Muscle of leg (tissue), 3 donors: ENCODE measurements at regions not wholly inside any gene's neighbourhood (a gene's known extent, or its start where the extent isn't known, plus 50 kb on each side); places are given as distances from the start of the nearest gene placed in this dataset.
"Not testable (repeated sequence)": the region's sequence is repeated elsewhere in the genome, so short reads cannot be mapped to it uniquely, and the experiment has no call there.

Experiments used
- DNase-seq: peaks from one replicate; pipeline ENCODE4 v3.0.0; 2013
- H3K27ac ChIP-seq: one replicate; pipeline ENCODE4 v1.5.1; 2013; ENCODE audit warnings: mild to moderate bottlenecking, low read length, control low read depth
- H3K27me3 ChIP-seq: one replicate; pipeline ENCODE4 v1.6.1; 2013; ENCODE audit warnings: low read length; ENCODE audit not compliant: control insufficient read depth, insufficient read depth
- H3K36me3 ChIP-seq: one replicate; pipeline ENCODE4 v1.6.1; 2013; ENCODE audit warnings: low read length; ENCODE audit not compliant: control insufficient read depth, insufficient read depth
- H3K4me1 ChIP-seq: one replicate; pipeline ENCODE4 v1.6.1; 2013; ENCODE audit warnings: low read length; ENCODE audit not compliant: control insufficient read depth, insufficient read depth
- H3K4me3 ChIP-seq: one replicate; pipeline ENCODE4 v1.5.1; 2013; ENCODE audit warnings: low read length, control low read depth
- H3K9me3 ChIP-seq: replicated peaks from 2 replicates; pipeline ENCODE4 v1.6.1; 2013; ENCODE audit warnings: low read depth, low read length; ENCODE audit not compliant: control insufficient read depth
- WGBS: methylation state at CpG from one replicate; pipeline ENCODE4 v1.1.5; 2013; ENCODE audit warnings: missing lambda C conversion rate; ENCODE audit not compliant: insufficient coverage; 5-methylcytosine and 5-hydroxymethylcytosine counted together

DNA sequence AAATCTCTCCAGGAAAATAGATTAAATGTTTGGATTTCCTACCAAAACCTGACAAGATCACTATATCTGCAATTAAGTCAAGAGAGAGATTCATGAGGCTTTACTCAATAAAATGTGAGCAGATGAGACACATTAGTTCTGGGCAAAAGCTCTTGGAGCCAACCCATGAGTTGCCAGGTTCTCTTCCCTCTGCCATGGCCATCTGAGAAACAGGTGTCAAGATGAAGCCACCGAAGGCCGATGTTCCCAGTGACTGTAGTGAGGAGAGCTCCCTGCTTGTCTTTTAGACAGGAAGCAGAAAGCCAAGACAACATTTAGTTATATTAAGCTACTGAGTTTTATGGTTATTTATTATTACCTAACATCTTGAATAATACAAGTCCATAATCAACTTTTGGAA lies 1068.7 kb downstream of the STPG2 start:
- H3K36me3 ChIP-seq: no peaks in the 10 kb centered on the region
- no peaks in the 10 kb centered on the region for H3K27me3 ChIP-seq
- no peaks in the 10 kb centered on the region for H3K9me3 ChIP-seq
- H3K4me3 ChIP-seq: no peak overlapping the region
- WGBS: no CpG with 5 or more reads among the region's 2 CpGs
- no peak for DNase-seq
- H3K4me1 ChIP-seq: no peaks in the 10 kb centered on the region
- no peak overlapping the region for H3K27ac ChIP-seq

DNA sequence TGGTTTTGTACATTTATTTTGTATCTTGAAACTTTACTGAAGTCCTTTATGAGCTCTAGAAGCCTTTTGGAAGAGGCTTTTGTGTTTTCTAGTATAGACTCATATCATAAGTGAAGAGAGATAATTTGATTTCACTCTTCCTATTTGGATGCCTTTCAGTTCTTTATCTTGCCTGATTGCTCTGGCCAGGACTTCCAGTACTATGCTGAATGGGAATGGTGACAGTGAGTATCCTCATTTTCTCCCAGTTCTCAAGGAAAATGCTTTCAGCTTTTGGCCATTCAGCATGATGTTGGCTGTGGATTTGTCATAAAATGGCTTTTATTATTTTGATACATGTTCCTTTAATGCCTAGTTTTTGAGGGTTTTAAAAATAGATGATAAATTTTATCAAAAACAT lies 1061.3 kb downstream of the STPG2 start:
- Histone ChIP-seq H3K4me1 (no peaks in the 10 kb centered on the region), H3K36me3 (no peaks in the 10 kb centered on the region), H3K27me3 (no peaks in the 10 kb centered on the region), H3K4me3 (no peak overlapping the region), H3K9me3 (no peaks in the 10 kb centered on the region), H3K27ac (no peak overlapping the region)
- DNase-seq: peak; percentile 2

DNA sequence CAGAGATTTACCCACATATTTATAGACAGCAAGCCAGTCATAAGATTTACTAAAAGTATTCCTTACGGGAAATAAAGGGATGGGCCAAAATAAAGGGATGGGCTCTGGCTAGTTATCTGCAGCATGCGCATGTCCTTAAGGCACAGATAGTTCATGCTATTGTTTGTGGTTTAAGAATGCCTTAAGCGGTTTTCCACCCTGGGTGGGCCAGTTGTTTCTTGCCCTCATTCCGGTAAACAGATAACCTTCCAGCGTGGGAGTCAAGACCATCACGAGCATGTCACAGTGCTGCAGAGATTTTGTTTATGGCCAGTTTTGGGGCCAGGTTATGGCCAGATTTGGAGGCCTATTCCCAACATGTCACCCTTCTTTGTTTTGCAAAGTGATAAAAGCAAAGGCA lies 1046.2 kb downstream of the STPG2 start:
- not testable (repeated sequence) for H3K9me3 ChIP-seq, H3K27ac ChIP-seq, H3K36me3 ChIP-seq, H3K27me3 ChIP-seq, DNase-seq, H3K4me1 ChIP-seq, H3K4me3 ChIP-seq
- 67% methylated on average over 3 of the region's 6 CpGs for WGBS

DNA sequence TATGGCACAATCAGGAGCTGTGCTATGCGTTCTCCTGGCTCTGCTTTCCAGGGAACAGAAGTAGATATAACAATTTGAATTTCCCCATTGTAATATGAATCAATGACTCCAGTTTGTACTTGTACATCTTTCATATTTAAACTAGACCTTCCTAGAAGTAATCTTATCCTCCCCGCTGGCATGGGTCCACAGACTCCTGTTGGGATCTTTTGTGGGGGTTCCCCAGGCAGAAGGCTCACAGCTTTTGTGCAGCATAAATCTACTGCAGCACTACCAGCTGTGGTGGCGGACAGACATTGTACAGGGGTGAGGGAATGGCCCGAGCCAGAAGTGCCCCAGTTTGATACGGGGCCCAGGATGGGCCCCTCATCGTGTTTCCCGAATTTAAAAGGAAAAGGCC lies 1042.1 kb downstream of the STPG2 start:
- H3K36me3 ChIP-seq, H3K27ac ChIP-seq, H3K9me3 ChIP-seq, H3K4me3 ChIP-seq, H3K4me1 ChIP-seq, DNase-seq, H3K27me3 ChIP-seq: not testable (repeated sequence)
- WGBS: 80% methylated on average over 4 of the region's 7 CpGs

DNA sequence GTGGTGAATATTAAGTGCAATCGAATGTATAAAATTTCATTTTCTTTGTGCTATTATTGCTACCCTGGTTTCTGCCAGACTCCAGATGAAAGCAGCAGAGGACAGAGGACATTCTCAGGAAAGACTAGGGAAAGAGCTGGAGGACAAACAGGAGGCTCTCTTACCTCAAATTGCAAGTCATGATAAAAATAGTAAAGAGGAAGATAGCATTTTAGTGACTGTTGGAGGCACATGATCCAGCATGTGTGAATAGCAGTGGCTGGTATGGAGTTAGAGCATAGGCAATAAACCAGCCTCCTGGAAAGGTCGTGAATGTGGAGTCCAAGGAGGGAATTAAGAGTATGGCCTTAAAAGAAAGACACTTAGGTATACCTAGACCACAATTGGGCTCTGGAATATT lies 1040.0 kb downstream of the STPG2 start:
- Histone ChIP-seq H3K36me3 (no peaks in the 10 kb centered on the region), H3K9me3 (no peaks in the 10 kb centered on the region), H3K4me3 (no peak overlapping the region), H3K27ac (no peak overlapping the region), H3K27me3 (no peaks in the 10 kb centered on the region), H3K4me1 (no peaks in the 10 kb centered on the region)
- no peak for DNase-seq
- WGBS: no CpG with 5 or more reads among the region's 2 CpGs

DNA sequence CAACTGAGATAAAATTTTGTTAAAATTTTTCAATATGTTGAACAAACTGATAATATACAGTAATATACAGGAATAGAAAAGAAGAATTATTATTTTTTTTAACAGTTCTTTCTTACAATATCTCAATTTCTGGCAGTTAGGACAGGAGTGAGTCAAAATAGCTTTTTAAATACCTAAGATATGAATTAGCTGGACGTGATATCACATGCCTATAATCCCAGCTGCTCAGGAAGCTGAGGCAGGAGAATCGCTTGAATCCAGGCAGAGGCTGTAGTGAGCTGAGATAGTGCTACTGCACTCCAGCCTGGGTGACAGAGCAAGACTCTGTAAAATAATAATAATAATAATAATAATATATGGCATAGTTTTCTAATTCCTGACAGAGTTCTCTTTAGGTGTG lies 1039.3 kb downstream of the STPG2 start:
- DNase-seq: no peak
- Histone ChIP-seq H3K4me1 (no peaks in the 10 kb centered on the region), H3K36me3 (no peaks in the 10 kb centered on the region), H3K4me3 (no peak overlapping the region), H3K27ac (no peak overlapping the region), H3K9me3 (no peaks in the 10 kb centered on the region), H3K27me3 (no peaks in the 10 kb centered on the region)
- WGBS: no CpG with 5 or more reads among the region's 2 CpGs

DNA sequence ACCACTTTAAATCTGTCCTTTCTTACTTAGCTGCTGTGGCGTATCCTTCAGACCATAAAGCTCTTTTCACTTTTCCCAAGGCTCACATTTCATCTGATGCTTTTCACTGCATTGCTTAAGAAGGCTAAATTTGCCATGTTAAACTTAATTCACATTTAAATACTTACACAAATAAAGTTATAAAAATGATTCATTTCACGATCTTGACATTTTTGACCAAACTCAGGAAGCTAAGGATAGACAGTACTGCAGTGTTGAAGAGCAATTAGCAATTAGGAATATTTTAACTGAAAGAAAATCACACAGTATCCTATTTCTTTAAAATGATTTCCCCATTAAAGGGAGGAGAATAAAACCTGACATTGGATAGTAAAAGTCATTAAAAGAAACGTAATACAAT lies 1038.6 kb downstream of the STPG2 start:
- WGBS: 38% methylated on average over 1 of the region's 3 CpGs
- Histone ChIP-seq H3K27me3 (no peaks in the 10 kb centered on the region), H3K9me3 (no peaks in the 10 kb centered on the region), H3K36me3 (no peaks in the 10 kb centered on the region), H3K4me3 (no peak overlapping the region), H3K27ac (no peak overlapping the region), H3K4me1 (no peaks in the 10 kb centered on the region)
- DNase-seq: no peak

DNA sequence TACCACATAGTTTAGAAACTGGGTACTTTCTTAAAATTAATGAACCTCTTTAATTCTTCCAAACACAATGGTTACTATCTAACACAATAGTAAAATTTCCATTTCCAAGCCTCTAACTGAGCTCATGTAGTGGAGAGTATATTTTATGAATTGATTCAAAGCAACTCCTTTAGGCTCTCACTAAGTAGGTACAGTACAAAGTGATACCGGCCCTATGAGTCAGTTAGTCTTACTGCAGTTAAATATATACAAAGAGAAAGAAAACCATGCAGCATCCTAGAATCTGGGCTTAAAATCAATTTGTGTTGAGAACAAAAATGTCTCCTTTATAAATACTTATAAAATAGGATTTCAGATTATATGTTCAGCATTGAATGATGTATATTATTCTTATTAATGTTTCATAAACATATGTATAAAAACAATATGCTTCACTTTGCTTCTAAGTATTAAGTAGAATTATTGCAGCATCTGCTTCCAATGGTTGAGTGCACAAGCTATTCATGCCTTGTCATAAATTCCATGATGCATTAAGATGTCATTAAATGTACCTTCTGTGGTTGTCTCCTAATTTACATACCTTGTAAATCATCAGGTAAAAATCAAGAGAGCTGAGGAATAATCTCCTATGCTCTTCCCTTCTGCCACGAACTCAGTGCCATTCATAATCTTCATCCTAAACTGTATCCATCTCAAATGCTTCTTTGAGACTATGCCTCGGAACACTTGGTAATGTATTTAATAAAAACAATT lies 1037.8 kb downstream of the STPG2 start:
- no peaks in the 10 kb centered on the region for H3K4me1 ChIP-seq
- H3K4me3 ChIP-seq: no peak overlapping the region
- H3K27ac ChIP-seq: no peak overlapping the region
- DNase-seq: no peak
- WGBS: no CpG with 5 or more reads among the region's 3 CpGs
- no peaks in the 10 kb centered on the region for H3K36me3 ChIP-seq
- H3K9me3 ChIP-seq: no peaks in the 10 kb centered on the region
- no peaks in the 10 kb centered on the region for H3K27me3 ChIP-seq

DNA sequence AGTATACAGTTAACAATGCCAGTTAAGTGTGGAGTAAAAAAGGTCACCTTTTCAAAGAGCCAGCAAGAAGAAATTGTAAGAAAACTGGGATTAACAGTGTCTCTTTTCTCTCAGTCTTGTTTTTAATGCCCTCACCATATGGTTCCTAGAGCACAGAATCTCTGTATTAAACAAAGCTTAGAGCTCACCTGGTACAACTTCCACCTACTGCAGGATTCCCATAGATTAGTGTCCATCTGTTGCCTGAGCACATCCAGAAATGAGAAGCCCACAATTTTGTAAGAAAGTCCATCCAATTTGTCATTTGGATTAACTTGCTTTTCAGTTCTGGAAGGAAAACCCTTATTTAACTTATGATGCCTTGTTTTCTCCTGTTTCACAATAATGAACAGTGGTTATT lies 1037.1 kb downstream of the STPG2 start:
- Histone ChIP-seq H3K27ac (no peak overlapping the region), H3K4me3 (no peak overlapping the region), H3K4me1 (no peaks in the 10 kb centered on the region)

DNA sequence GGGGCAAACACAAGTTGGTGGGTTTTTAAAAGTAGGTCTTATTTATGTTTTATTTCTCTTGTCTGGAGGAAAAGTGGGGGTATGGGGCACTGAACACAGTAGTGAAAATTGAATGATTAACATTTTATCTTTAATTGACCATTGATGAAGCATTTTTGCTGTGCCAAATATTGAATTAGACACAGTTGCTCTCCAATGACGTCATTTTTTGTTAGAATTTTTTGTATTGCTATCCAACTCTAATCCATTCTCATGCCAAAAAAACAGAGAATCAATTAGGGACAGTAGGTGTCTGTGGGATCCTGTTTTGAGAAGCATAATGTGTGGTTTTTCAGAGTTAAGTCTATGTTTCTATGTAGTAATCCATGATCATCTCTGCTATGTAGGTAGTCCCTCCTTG lies 1032.8 kb downstream of the STPG2 start:
- no peak for DNase-seq
- Histone ChIP-seq H3K4me3 (no peak overlapping the region), H3K4me1 (no peaks in the 10 kb centered on the region), H3K27me3 (no peaks in the 10 kb centered on the region), H3K27ac (no peak overlapping the region), H3K9me3 (no peaks in the 10 kb centered on the region), H3K36me3 (no peaks in the 10 kb centered on the region)
- WGBS: no CpG with 5 or more reads among the region's 1 CpG

More for the DNA sequence above, 1037.1 kb downstream of the STPG2 start:
- DNase-seq: no peak
- Histone ChIP-seq H3K9me3 (no peaks in the 10 kb centered on the region), H3K36me3 (no peaks in the 10 kb centered on the region), H3K27me3 (no peaks in the 10 kb centered on the region)

DNA sequence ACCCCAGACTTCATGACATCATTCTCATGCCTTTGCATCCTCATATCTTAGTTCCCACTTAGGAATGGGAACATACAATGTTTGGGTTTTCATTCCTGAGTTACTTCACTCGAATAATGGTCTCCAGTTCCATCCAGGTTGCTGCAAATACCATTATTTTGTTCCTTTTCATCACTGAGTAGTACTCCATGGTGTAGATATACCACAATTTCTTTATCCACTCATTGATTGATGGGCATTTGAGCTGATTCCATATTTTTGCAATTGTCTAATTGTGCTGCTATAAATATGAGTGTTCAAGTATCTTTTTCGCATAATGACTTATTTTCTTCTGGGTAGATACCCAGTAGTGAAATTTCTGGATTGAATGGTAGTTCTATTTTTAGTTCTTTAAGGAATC lies 1026.8 kb downstream of the STPG2 start:
- H3K36me3 ChIP-seq: no peaks in the 10 kb centered on the region
- no peak overlapping the region for H3K27ac ChIP-seq
- H3K4me1 ChIP-seq: no peaks in the 10 kb centered on the region
- no peaks in the 10 kb centered on the region for H3K9me3 ChIP-seq
- no peaks in the 10 kb centered on the region for H3K27me3 ChIP-seq
- no peak for DNase-seq
- H3K4me3 ChIP-seq: no peak overlapping the region
- WGBS: 83% methylated on average over 1 of the region's 2 CpGs
